Liver (tissue), 3 donors: ENCODE measurements at regions not wholly inside any gene's neighbourhood (a gene's known extent, or its start where the extent isn't known, plus 50 kb on each side); places are given as distances from the start of the nearest gene placed in this dataset.

Experiments
- ATF3 ChIP-seq: IDR thresholded peaks from 2 replicates; pipeline ENCODE4 v1.6.1; 2016; ENCODE audit warnings: antibody characterized with exemption
- CTCF ChIP-seq: fragments of 150-350 bp; IDR thresholded peaks from 2 replicates; pipeline ENCODE4 v1.5.1; 2017; ENCODE audit warnings: improper control_type of control experiment, low read depth, low read length; ENCODE audit not compliant: missing input control
- EGR1 ChIP-seq, 2 donors: IDR thresholded peaks; 2 replicates each; pipeline ENCODE4 v1.6.1; 2016 to 2018; ENCODE audit warnings: antibody characterized with exemption in 2 of 2, low read depth in 2 of 2
- FOXA1 ChIP-seq: IDR thresholded peaks from 2 replicates; pipeline ENCODE4 v1.6.1; 2016; ENCODE audit warnings: antibody characterized with exemption
- GABPA ChIP-seq, 2 donors: IDR thresholded peaks in 1 of 2; conservative IDR thresholded peaks in 1 of 2; 2 replicates each; pipeline ENCODE4 v1.6.1; 2016; ENCODE audit warnings: antibody characterized with exemption in 2 of 2, mild to moderate bottlenecking in 1 of 2, moderate library complexity in 1 of 2
- HNF4G ChIP-seq: IDR thresholded peaks from 2 replicates; pipeline ENCODE4 v1.6.1; 2016; ENCODE audit warnings: antibody characterized with exemption
- MAX ChIP-seq: IDR thresholded peaks from 2 replicates; pipeline ENCODE4 v1.6.1; 2016; ENCODE audit warnings: antibody characterized with exemption
- NR2F2 ChIP-seq: IDR thresholded peaks from 2 replicates; pipeline ENCODE4 v1.6.1; 2016; ENCODE audit warnings: antibody characterized with exemption
- RAD21 ChIP-seq, 2 donors: IDR thresholded peaks; 2 replicates each; pipeline ENCODE4 v1.6.1; 2016; ENCODE audit warnings: antibody characterized with exemption in 2 of 2, mild to moderate bottlenecking in 2 of 2
- REST ChIP-seq: IDR thresholded peaks from 2 replicates; pipeline ENCODE4 v1.6.1; 2016; ENCODE audit warnings: antibody characterized with exemption, mild to moderate bottlenecking
- SP1 ChIP-seq: IDR thresholded peaks from 2 replicates; pipeline ENCODE4 v1.6.1; 2018; ENCODE audit warnings: antibody characterized with exemption, mild to moderate bottlenecking
- TAF1 ChIP-seq: conservative IDR thresholded peaks from 2 replicates; pipeline ENCODE4 v1.6.1; 2016; ENCODE audit warnings: antibody characterized with exemption, mild to moderate bottlenecking
- YY1 ChIP-seq: IDR thresholded peaks from 2 replicates; pipeline ENCODE4 v1.6.1; 2016; ENCODE audit warnings: antibody characterized with exemption, mild to moderate bottlenecking
- ZBTB33 ChIP-seq: IDR thresholded peaks from 2 replicates; pipeline ENCODE4 v1.6.1; 2016; ENCODE audit warnings: antibody characterized with exemption
- donor health status: healthy.
- donor health status: healthy.

- no peak for TF ChIP-seq CTCF
- TF ChIP-seq ZBTB33, result no peak
- no peak for TF ChIP-seq RAD21 (IDR thresholded peaks at IDR 0.05)
- TF ChIP-seq MAX, result no peak
- TF ChIP-seq SP1, result no peak
- no peak for TF ChIP-seq YY1
- no peak for TF ChIP-seq GABPA (IDR thresholded peaks at IDR 0.05 in 1 of 2, conservative IDR thresholded peaks at IDR 0.05 in 1 of 2)
- no peak for TF ChIP-seq REST
- TF ChIP-seq HNF4G, result no peak
- TF ChIP-seq EGR1 (IDR thresholded peaks at IDR 0.05; ENCODE audit: low read depth in 2 of 2), result no peak
- TF ChIP-seq TAF1, result no peak
- no peak for TF ChIP-seq ATF3
- no peak for TF ChIP-seq FOXA1
- TF ChIP-seq NR2F2, result no peak
These were observed 593.1 kb downstream of the EBF1 start for GRCh38 chr5:158506648-158507047.
